HEK293 (cell line): ENCODE measurements at regions not wholly inside any gene's neighbourhood (a gene's known extent, or its start where the extent isn't known, plus 50 kb on each side); places are given as distances from the start of the nearest gene placed in this dataset.

Experiments
- CTCF ChIA-PET: fragments of 350-600 bp; formaldehyde crosslinking; extraction: SDS; loops from one replicate; lab custom pipeline; 2021; ENCODE audit warnings: antibody characterized with exemption; lab: Yijun Ruan, JAX
- POLR2A ChIA-PET: fragments of 300-600 bp; formaldehyde crosslinking; extraction: SDS; loops from one replicate; lab custom pipeline; 2020; ENCODE audit warnings: antibody characterized with exemption, inconsistent platforms; lab: Yijun Ruan, JAX
- H3K27ac ChIP-seq: fragments of 200-500 bp; sonication (Bioruptor generic); 2 replicates; pipeline ENCODE4 v1.5.1; 2014; ENCODE audit warnings: low read depth, low read length, control low read depth, inconsistent platforms; ENCODE audit errors: extremely low read depth
- H3K36me3 ChIP-seq, 2 experiments: fragments of 200-500 bp in 1 of 2; sonication (Bioruptor generic) in 1 of 2; 1 replicate in 1 of 2; 2 replicates in 1 of 2; pipeline ENCODE4 v1.5.1; 2014 to 2017; ENCODE audit warnings: inconsistent platforms in 2 of 2, low read length in 2 of 2; ENCODE audit not compliant: control insufficient read depth in 2 of 2, insufficient read depth in 1 of 2
- H3K4me1 ChIP-seq: fragments of 200-500 bp; sonication (Bioruptor generic); 2 replicates; pipeline ENCODE4 v1.5.1; 2014; ENCODE audit warnings: mild to moderate bottlenecking, low read length, inconsistent platforms; ENCODE audit not compliant: control insufficient read depth, insufficient read depth
- H3K4me3 ChIP-seq: 2 replicates; pipeline ENCODE4 v1.5.1; 2011; ENCODE audit warnings: low read depth, mild to moderate bottlenecking, control low read depth, low read length, moderate library complexity
- H3K9me3 ChIP-seq: fragments of 200-500 bp; sonication (Bioruptor generic); 2 replicates; pipeline ENCODE4 v1.5.1; 2014; ENCODE audit warnings: low read depth, low read length, inconsistent platforms; ENCODE audit not compliant: control insufficient read depth, insufficient read depth
- EGR2 ChIP-seq: fragments of 450-650 bp; formaldehyde crosslinking; IDR thresholded peaks from 2 replicates; pipeline ENCODE4 v1.5.1; 2016; ENCODE audit warnings: low read depth, missing biosample characterization, missing genetic modification characterization
- HOXA7 ChIP-seq: sonication (generic); formaldehyde crosslinking; IDR thresholded peaks from 2 replicates; pipeline ENCODE4 v1.8.1; 2022; ENCODE audit warnings: missing genetic modification reagents, borderline replicate concordance
- KLF7 ChIP-seq: fragments of 450-650 bp; formaldehyde crosslinking; IDR thresholded peaks from 2 replicates; pipeline ENCODE4 v1.5.1; 2016; ENCODE audit warnings: missing biosample characterization, missing genetic modification characterization, borderline replicate concordance
- MZF1 ChIP-seq: fragments of 450-650 bp; formaldehyde crosslinking; IDR thresholded peaks from 2 replicates; pipeline ENCODE4 v1.5.1; 2017; ENCODE audit warnings: missing biosample characterization, missing genetic modification characterization, borderline replicate concordance
- OSR2 ChIP-seq: fragments of 450-650 bp; formaldehyde crosslinking; IDR thresholded peaks from 2 replicates; pipeline ENCODE4 v1.5.1; 2016; ENCODE audit warnings: missing biosample characterization, missing genetic modification characterization
- REPIN1 ChIP-seq: fragments of 450-650 bp; formaldehyde crosslinking; IDR thresholded peaks from 2 replicates; pipeline ENCODE4 v1.5.1; 2017; ENCODE audit warnings: missing biosample characterization, missing genetic modification characterization, low read depth
- SALL2 ChIP-seq: fragments of 450-650 bp; formaldehyde crosslinking; IDR thresholded peaks from 2 replicates; pipeline ENCODE4 v1.5.0; 2017; ENCODE audit warnings: missing biosample characterization, mild to moderate bottlenecking, missing genetic modification characterization, borderline replicate concordance
- SCRT1 ChIP-seq: fragments of 450-650 bp; formaldehyde crosslinking; IDR thresholded peaks from 2 replicates; pipeline ENCODE4 v1.5.1; 2016; ENCODE audit warnings: missing biosample characterization, missing genetic modification characterization, borderline replicate concordance
- TCF7L2 ChIP-seq: IDR thresholded peaks from 2 replicates; pipeline ENCODE4 v1.6.1; 2011; ENCODE audit warnings: low read depth, mild to moderate bottlenecking, inconsistent platforms, low read length, moderate library complexity, borderline replicate concordance
- WT1 ChIP-seq: fragments of 450-650 bp; formaldehyde crosslinking; IDR thresholded peaks from 2 replicates; pipeline ENCODE4 v1.5.1; 2016; ENCODE audit warnings: missing biosample characterization, missing genetic modification characterization
- YY1 ChIP-seq: fragments of 450-650 bp; formaldehyde crosslinking; IDR thresholded peaks from 2 replicates; pipeline ENCODE4 v1.5.1; 2018; ENCODE audit warnings: missing biosample characterization, missing genetic modification characterization
- ZBTB8A ChIP-seq: fragments of 450-650 bp; formaldehyde crosslinking; IDR thresholded peaks from 2 replicates; pipeline ENCODE4 v1.5.1; 2016; ENCODE audit warnings: missing biosample characterization, missing genetic modification characterization
- ZIC2 ChIP-seq: fragments of 450-650 bp; formaldehyde crosslinking; IDR thresholded peaks from 2 replicates; pipeline ENCODE4 v1.5.1; 2016; ENCODE audit warnings: missing biosample characterization, missing genetic modification characterization
- ZNF132 ChIP-seq: fragments of 450-650 bp; formaldehyde crosslinking; IDR thresholded peaks from 2 replicates; pipeline ENCODE4 v1.5.1; 2017; ENCODE audit warnings: missing biosample characterization, missing genetic modification characterization, borderline replicate concordance
- ZNF19 ChIP-seq: fragments of 450-650 bp; formaldehyde crosslinking; IDR thresholded peaks from 2 replicates; pipeline ENCODE4; 2016; ENCODE audit warnings: missing biosample characterization, missing genetic modification characterization, low read depth
- ZNF211 ChIP-seq: fragments of 450-650 bp; formaldehyde crosslinking; IDR thresholded peaks from 2 replicates; pipeline ENCODE4 v1.5.1; 2016; ENCODE audit warnings: low read depth, missing biosample characterization, missing genetic modification characterization
- ZNF221 ChIP-seq: fragments of 450-650 bp; formaldehyde crosslinking; IDR thresholded peaks from 2 replicates; pipeline ENCODE4 v1.5.1; 2017; ENCODE audit warnings: missing biosample characterization, missing genetic modification characterization, borderline replicate concordance
- ZNF391 ChIP-seq: fragments of 450-650 bp; formaldehyde crosslinking; IDR thresholded peaks from 2 replicates; pipeline ENCODE4 v1.5.1; 2016; ENCODE audit warnings: low read depth, missing biosample characterization, missing genetic modification characterization, borderline replicate concordance
- ZNF394 ChIP-seq: fragments of 450-650 bp; formaldehyde crosslinking; IDR thresholded peaks from 2 replicates; pipeline ENCODE4 v1.5.1; 2016; ENCODE audit warnings: missing biosample characterization, missing genetic modification characterization, mild to moderate bottlenecking, moderate library complexity, borderline replicate concordance
- ZNF426 ChIP-seq: fragments of 450-650 bp; formaldehyde crosslinking; IDR thresholded peaks from 2 replicates; pipeline ENCODE4 v1.5.1; 2017; ENCODE audit warnings: missing biosample characterization, missing genetic modification characterization, mild to moderate bottlenecking, inconsistent platforms, moderate library complexity
- ZNF530 ChIP-seq: fragments of 450-650 bp; formaldehyde crosslinking; IDR thresholded peaks from 2 replicates; pipeline ENCODE4 v1.5.1; 2016; ENCODE audit warnings: low read depth, missing biosample characterization, missing genetic modification characterization
- ZNF555 ChIP-seq: fragments of 450-650 bp; formaldehyde crosslinking; conservative IDR thresholded peaks from 2 replicates; pipeline ENCODE4 v1.5.1; 2017; ENCODE audit warnings: missing biosample characterization, mild to moderate bottlenecking, missing genetic modification characterization, inconsistent platforms
- ZNF776 ChIP-seq: fragments of 450-650 bp; formaldehyde crosslinking; IDR thresholded peaks from 2 replicates; pipeline ENCODE4 v1.5.0; 2017; ENCODE audit warnings: missing biosample characterization, missing genetic modification characterization, borderline replicate concordance
- ZSCAN23 ChIP-seq: fragments of 450-650 bp; formaldehyde crosslinking; IDR thresholded peaks from 2 replicates; pipeline ENCODE4 v1.5.1; 2016; ENCODE audit warnings: missing biosample characterization, missing genetic modification characterization
- TF ChIP-seq, protein P1 (sequence below): fragments of 450-650 bp; formaldehyde crosslinking; IDR thresholded peaks from 2 replicates; pipeline ENCODE4 v1.5.1; 2016; ENCODE audit warnings: missing biosample characterization, missing genetic modification characterization
- TF ChIP-seq, protein P2 (sequence below): fragments of 450-650 bp; formaldehyde crosslinking; IDR thresholded peaks from 2 replicates; pipeline ENCODE4 v1.5.1; 2016; ENCODE audit warnings: missing biosample characterization, missing genetic modification characterization, low read depth
- TF ChIP-seq, protein P3 (sequence below): fragments of 450-650 bp; formaldehyde crosslinking; IDR thresholded peaks from 2 replicates; pipeline ENCODE4 v1.5.1; 2016; ENCODE audit warnings: missing biosample characterization, missing genetic modification characterization
- TF ChIP-seq, protein P4 (sequence below): fragments of 450-650 bp; formaldehyde crosslinking; IDR thresholded peaks from 2 replicates; pipeline ENCODE4 v1.5.1; 2016; ENCODE audit warnings: missing biosample characterization, missing genetic modification characterization
- TF ChIP-seq, protein P5 (sequence below): fragments of 450-650 bp; formaldehyde crosslinking; IDR thresholded peaks from 2 replicates; pipeline ENCODE4 v1.5.1; 2016; ENCODE audit warnings: missing biosample characterization, missing genetic modification characterization

DNA sequence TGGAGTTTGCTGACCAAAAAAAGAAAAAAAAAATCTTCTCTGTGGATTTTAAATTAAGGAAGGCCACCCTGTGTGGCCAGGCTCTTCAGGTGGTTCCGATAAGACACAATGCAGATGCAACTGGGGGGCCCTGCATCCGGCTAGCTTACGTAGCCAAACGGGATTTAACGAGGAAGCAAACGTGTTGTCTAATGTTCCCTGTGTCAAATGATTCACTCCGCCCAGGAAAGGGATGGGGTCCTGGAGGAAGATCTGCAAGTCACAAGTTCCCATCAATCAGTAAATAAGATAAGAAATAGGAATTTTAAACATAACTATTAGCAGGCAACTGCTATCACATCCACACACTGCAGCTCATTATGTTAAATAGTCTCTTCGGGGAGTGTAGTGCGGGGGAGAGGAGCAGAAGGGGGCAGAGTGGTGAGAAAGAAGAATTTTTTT lies 216.4 kb upstream of the GYPA start (continued):
- TF ChIP-seq, protein P1, sequence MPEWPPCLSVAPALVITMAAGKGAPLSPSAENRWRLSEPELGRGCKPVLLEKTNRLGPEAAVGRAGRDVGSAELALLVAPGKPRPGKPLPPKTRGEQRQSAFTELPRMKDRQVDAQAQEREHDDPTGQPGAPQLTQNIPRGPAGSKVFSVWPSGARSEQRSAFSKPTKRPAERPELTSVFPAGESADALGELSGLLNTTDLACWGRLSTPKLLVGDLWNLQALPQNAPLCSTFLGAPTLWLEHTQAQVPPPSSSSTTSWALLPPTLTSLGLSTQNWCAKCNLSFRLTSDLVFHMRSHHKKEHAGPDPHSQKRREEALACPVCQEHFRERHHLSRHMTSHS (tag by site-specific recombination) = no peak
- TF ChIP-seq ZSCAN23 (tag by site-specific recombination) (no peak), HOXA7 (no peak), SALL2 (tag by site-specific recombination) (no peak), ZNF211 (tag by site-specific recombination) (no peak), WT1 (tag by site-specific recombination) (peak; percentile 82)

DNA sequence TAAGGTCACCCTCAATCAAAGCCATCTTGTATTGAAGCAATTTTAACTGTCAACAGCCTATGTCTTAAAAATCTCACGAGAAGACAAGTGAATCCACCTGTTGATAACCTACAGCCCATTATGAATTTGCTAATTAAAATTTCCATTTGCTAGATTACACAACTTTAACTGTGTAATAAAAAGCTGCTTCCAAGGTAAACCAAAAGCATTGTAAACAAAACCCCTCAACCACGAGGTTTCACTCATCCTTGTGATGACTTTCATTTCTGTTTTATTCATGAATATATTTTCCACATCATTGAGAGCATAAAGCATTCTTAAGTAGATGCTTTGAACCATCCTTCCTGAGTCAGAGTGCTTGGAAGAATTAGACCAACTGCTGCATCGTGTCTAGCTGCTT lies 217.5 kb upstream of the GYPA start:
- H3K4me3 ChIP-seq = no peak overlapping the region
- ChIA-PET CTCF (no interaction called here), POLR2A (no interaction called here)
- no peaks in the 10 kb centered on the region for H3K9me3 ChIP-seq
- H3K36me3 ChIP-seq = no peaks in the 10 kb centered on the region
- H3K4me1 ChIP-seq = peaks cover 11% of the 10 kb centered on the region
- peak overlapping the region; percentile 11; the same call in 1 of the 2 replicates for H3K27ac ChIP-seq
- TF ChIP-seq, protein P2, sequence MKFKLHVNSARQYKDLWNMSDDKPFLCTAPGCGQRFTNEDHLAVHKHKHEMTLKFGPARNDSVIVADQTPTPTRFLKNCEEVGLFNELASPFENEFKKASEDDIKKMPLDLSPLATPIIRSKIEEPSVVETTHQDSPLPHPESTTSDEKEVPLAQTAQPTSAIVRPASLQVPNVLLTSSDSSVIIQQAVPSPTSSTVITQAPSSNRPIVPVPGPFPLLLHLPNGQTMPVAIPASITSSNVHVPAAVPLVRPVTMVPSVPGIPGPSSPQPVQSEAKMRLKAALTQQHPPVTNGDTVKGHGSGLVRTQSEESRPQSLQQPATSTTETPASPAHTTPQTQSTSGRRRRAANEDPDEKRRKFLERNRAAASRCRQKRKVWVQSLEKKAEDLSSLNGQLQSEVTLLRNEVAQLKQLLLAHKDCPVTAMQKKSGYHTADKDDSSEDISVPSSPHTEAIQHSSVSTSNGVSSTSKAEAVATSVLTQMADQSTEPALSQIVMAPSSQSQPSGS (tag by site-specific recombination) = no peak
- TF ChIP-seq ZNF776 (tag by site-specific recombination) (no peak), ZNF132 (tag by site-specific recombination) (no peak), HOXA7 (no peak), ZNF426 (tag by site-specific recombination) (no peak), TCF7L2 (no peak), EGR2 (no peak), ZNF530 (no peak), SCRT1 (tag by site-specific recombination) (peak; percentile 45; the same call in 1 of the 2 replicates), ZNF391 (no peak), ZNF555 (tag by site-specific recombination) (no peak), YY1 (no peak), REPIN1 (no peak), OSR2 (peak; percentile 75), ZBTB8A (tag by site-specific recombination) (no peak), ZIC2 (tag by site-specific recombination) (no peak), MZF1 (tag by site-specific recombination) (no peak), ZNF394 (no peak), ZNF19 (tag by site-specific recombination) (no peak), ZNF221 (tag by site-specific recombination) (no peak), KLF7 (tag by site-specific recombination) (no peak)
- TF ChIP-seq, protein P3, sequence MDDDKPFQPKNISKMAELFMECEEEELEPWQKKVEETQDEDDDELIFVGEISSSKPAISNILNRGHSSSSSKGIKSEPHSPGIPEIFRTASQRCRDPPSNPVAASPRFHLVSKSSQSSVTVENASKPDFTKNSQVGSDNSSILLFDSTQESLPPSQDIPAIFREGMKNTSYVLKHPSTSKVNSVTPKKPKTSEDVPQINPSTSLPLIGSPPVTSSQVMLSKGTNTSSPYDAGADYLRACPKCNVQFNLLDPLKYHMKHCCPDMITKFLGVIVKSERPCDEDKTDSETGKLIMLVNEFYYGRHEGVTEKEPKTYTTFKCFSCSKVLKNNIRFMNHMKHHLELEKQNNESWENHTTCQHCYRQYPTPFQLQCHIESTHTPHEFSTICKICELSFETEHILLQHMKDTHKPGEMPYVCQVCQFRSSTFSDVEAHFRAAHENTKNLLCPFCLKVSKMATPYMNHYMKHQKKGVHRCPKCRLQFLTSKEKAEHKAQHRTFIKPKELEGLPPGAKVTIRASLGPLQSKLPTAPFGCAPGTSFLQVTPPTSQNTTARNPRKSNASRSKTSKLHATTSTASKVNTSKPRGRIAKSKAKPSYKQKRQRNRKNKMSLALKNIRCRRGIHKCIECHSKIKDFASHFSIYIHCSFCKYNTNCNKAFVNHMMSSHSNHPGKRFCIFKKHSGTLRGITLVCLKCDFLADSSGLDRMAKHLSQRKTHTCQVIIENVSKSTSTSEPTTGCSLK (tag by site-specific recombination) = no peak
- TF ChIP-seq, protein P4, sequence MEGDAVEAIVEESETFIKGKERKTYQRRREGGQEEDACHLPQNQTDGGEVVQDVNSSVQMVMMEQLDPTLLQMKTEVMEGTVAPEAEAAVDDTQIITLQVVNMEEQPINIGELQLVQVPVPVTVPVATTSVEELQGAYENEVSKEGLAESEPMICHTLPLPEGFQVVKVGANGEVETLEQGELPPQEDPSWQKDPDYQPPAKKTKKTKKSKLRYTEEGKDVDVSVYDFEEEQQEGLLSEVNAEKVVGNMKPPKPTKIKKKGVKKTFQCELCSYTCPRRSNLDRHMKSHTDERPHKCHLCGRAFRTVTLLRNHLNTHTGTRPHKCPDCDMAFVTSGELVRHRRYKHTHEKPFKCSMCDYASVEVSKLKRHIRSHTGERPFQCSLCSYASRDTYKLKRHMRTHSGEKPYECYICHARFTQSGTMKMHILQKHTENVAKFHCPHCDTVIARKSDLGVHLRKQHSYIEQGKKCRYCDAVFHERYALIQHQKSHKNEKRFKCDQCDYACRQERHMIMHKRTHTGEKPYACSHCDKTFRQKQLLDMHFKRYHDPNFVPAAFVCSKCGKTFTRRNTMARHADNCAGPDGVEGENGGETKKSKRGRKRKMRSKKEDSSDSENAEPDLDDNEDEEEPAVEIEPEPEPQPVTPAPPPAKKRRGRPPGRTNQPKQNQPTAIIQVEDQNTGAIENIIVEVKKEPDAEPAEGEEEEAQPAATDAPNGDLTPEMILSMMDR = no peak
- TF ChIP-seq, protein P5, sequence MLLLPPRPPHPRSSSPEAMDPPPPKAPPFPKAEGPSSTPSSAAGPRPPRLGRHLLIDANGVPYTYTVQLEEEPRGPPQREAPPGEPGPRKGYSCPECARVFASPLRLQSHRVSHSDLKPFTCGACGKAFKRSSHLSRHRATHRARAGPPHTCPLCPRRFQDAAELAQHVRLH (tag by site-specific recombination) = peak; percentile 61; the same call in 1 of the 2 replicates
